WI38 (cell line): ENCODE measurements at regions not wholly inside any gene's neighbourhood (a gene's known extent, or its start where the extent isn't known, plus 50 kb on each side); places are given as distances from the start of the nearest gene placed in this dataset.
"Not testable (repeated sequence)": the region's sequence is repeated elsewhere in the genome, so short reads cannot be mapped to it uniquely, and the experiment has no call there.

Source experiments
- H3K4me3 ChIP-seq: 2 replicates; pipeline ENCODE4 v1.5.1; 2011; ENCODE audit warnings: low read depth, mild to moderate bottlenecking, control low read depth, low read length
- CTCF ChIP-seq: IDR thresholded peaks from 2 replicates; pipeline ENCODE4 v1.5.1; 2012; ENCODE audit warnings: low read depth, mild to moderate bottlenecking, control low read depth, low read length

GRCh38 chr11:10975287-10975721 lies 117.5 kb upstream of the ZBED5 start:
- no peak overlapping the region for H3K4me3 ChIP-seq
- no peak for TF ChIP-seq CTCF

GRCh38 chr11:10973416-10973815 lies 115.6 kb upstream of the ZBED5 start:
- H3K4me3 ChIP-seq, result no peak overlapping the region
- TF ChIP-seq CTCF, result no peak

GRCh38 chr11:10970926-10971325 lies 113.1 kb upstream of the ZBED5 start:
- H3K4me3 ChIP-seq, result no peak overlapping the region
- no peak for TF ChIP-seq CTCF

- H3K4me3 ChIP-seq, result no peak overlapping the region
- TF ChIP-seq CTCF, result no peak
These were observed 111.5 kb upstream of the ZBED5 start for GRCh38 chr11:10969387-10969786.

GRCh38 chr11:10956884-10957283 lies 99.0 kb upstream of the ZBED5 start:
- H3K4me3 ChIP-seq, result not testable (repeated sequence)

DNA sequence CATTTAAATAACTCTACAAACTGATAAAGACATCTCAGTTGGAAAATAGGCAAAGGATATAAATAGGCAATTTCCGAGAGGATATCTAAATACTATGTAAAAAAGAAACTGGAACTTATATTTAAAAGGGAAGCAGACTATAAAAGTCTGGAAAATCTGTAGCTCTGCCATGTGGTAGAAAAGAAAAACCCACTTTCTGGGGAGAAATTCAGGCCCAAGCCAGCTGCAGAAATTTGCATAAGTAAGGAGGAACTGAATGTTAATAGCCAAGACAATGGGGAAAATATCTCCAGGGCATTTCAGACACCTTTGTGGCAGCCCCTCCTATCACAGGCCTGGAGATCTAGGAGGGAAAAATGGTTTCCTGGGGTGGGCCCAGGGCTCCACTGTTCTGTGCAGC lies 97.8 kb upstream of the ZBED5 start:
- no peak for TF ChIP-seq CTCF
- H3K4me3 ChIP-seq, result no peak overlapping the region

- TF ChIP-seq CTCF, result no peak
- H3K4me3 ChIP-seq, result no peak overlapping the region
These were observed 96.3 kb upstream of the ZBED5 start for GRCh38 chr11:10954184-10954583.

DNA sequence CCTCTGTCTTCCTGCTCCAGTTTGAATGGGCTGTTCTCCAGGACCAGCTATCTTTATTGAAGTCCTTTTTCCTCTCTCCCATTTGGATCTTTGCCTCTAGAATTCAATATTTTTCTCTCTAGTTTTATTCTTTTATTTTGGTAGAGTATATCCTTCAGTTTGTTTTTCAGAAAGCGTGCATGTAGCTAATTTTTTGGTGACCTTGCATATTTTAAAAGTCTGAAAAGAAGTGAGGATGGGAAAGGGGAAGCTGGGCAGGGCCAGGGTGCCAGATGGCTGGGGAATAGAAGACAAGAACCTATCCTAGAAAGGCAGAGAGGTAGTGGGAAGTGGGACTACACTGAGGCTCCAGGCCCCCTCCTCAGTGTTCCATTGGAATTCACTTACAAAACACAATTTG lies 95.0 kb upstream of the ZBED5 start:
- no peak for TF ChIP-seq CTCF
- H3K4me3 ChIP-seq, result no peak overlapping the region

DNA sequence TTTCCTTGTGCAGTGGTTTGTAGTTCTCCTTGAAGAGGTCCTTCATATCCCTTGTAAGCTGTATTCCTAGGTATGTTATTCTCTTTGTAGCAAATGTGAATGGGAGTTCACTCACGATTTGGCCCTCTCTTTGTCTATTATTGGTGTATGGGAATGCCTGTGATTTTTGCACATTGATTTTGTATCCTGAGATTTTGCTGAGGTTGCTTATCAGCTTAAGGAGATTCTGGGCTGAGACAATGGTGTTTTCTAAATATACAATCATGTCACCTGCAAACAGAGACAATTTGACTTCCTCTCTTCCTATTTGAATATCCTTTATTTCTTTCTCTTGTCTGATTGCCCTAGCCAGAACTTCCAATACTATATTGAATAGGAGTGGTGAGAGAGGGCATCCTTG lies 90.1 kb upstream of the ZBED5 start:
- H3K4me3 ChIP-seq, result not testable (repeated sequence)
